KMS-11 (cell line): ENCODE measurements at regions not wholly inside any gene's neighbourhood (a gene's known extent, or its start where the extent isn't known, plus 50 kb on each side); places are given as distances from the start of the nearest gene placed in this dataset.

ENCODE experiments used
- H2AFZ ChIP-seq: fragments of 200-600 bp; sonication (generic); 2 replicates; pipeline ENCODE4 v1.6.1; 2016; ENCODE audit warnings: antibody characterized with exemption, mixed run types, low read depth
- H3K27ac ChIP-seq: fragments of 200-600 bp; sonication (generic); 2 replicates; pipeline ENCODE4 v1.6.1; 2016; ENCODE audit warnings: mild to moderate bottlenecking, mixed run types
- H3K27me3 ChIP-seq: fragments of 200-600 bp; sonication (generic); 2 replicates; pipeline ENCODE4 v1.6.1; 2017; ENCODE audit warnings: mild to moderate bottlenecking, low read depth, mixed run types, moderate library complexity; ENCODE audit not compliant: insufficient read depth
- H3K36me3 ChIP-seq: fragments of 200-600 bp; sonication (generic); 2 replicates; pipeline ENCODE4 v1.6.1; 2017; ENCODE audit warnings: mild to moderate bottlenecking, mixed run types; ENCODE audit not compliant: insufficient read depth
- H3K4me1 ChIP-seq: fragments of 200-600 bp; sonication (generic); 2 replicates; pipeline ENCODE4 v1.6.1; 2016; ENCODE audit warnings: mild to moderate bottlenecking, low read depth, mixed run types; ENCODE audit not compliant: poor library complexity, severe bottlenecking
- H3K4me2 ChIP-seq: fragments of 200-600 bp; sonication (generic); 2 replicates; pipeline ENCODE4 v1.7.0; 2016; ENCODE audit warnings: mild to moderate bottlenecking, mixed run types
- H3K4me3 ChIP-seq: fragments of 200-600 bp; sonication (generic); IDR thresholded peaks from 2 replicates; pipeline ENCODE4 v1.6.1; 2017; ENCODE audit warnings: low read depth, low read length, mixed read lengths; ENCODE audit not compliant: insufficient read depth
- H3K79me2 ChIP-seq: fragments of 200-600 bp; sonication (generic); 2 replicates; pipeline ENCODE4 v1.6.1; 2016; ENCODE audit warnings: low read depth, mixed run types; ENCODE audit not compliant: insufficient read depth
- H3K9ac ChIP-seq: fragments of 200-600 bp; sonication (generic); 2 replicates; pipeline ENCODE4 v1.6.1; 2016; ENCODE audit warnings: mild to moderate bottlenecking, mixed run types
- H4K20me1 ChIP-seq: fragments of 200-600 bp; sonication (generic); 2 replicates; pipeline ENCODE4 v1.6.1; 2016; ENCODE audit warnings: mild to moderate bottlenecking, mixed run types; ENCODE audit not compliant: insufficient read depth
- CTCF ChIP-seq: fragments of 200-600 bp; sonication (generic); conservative IDR thresholded peaks from 2 replicates; pipeline ENCODE4 v1.6.1; 2017; ENCODE audit warnings: low read depth, mild to moderate bottlenecking, antibody characterized with exemption, low read length, moderate library complexity, mixed read lengths

GRCh38 chr1:115412286-115412685, 74.2 kb upstream of the NGF start:
- Histone ChIP-seq H3K4me1 (no peaks in the 10 kb centered on the region), H3K36me3 (no peaks in the 10 kb centered on the region), H3K79me2 (no peaks in the 10 kb centered on the region), H3K27ac (no peak overlapping the region), H3K4me3 (no peak overlapping the region), H3K9ac (no peak overlapping the region), H3K4me2 (no peak overlapping the region), H3K27me3 (no peaks in the 10 kb centered on the region), H4K20me1 (no peaks in the 10 kb centered on the region), H2AFZ (no peak overlapping the region)
- no peak for TF ChIP-seq CTCF

- no peak overlapping the region for H3K9ac ChIP-seq
- no peak overlapping the region for H3K27ac ChIP-seq
- no peak overlapping the region for H2AFZ ChIP-seq
- no peak overlapping the region for H3K4me2 ChIP-seq
- no peaks in the 10 kb centered on the region for H3K79me2 ChIP-seq
- H3K4me3 ChIP-seq = no peak overlapping the region
- no peaks in the 10 kb centered on the region for H3K27me3 ChIP-seq
- H3K36me3 ChIP-seq = no peaks in the 10 kb centered on the region
- H3K4me1 ChIP-seq = no peaks in the 10 kb centered on the region
- TF ChIP-seq CTCF = no peak
- H4K20me1 ChIP-seq = no peaks in the 10 kb centered on the region
These were observed 73.5 kb upstream of the NGF start for GRCh38 chr1:115411371-115412063.

GRCh38 chr1:115409094-115410015, 71.3 kb upstream of the NGF start:
- Histone ChIP-seq H3K4me2 (no peak overlapping the region), H3K9ac (no peak overlapping the region), H4K20me1 (no peaks in the 10 kb centered on the region), H3K27ac (no peak overlapping the region), H3K27me3 (no peaks in the 10 kb centered on the region), H2AFZ (no peak overlapping the region), H3K36me3 (no peaks in the 10 kb centered on the region), H3K4me3 (no peak overlapping the region), H3K79me2 (no peaks in the 10 kb centered on the region), H3K4me1 (no peaks in the 10 kb centered on the region)
- no peak for TF ChIP-seq CTCF

- Histone ChIP-seq H3K4me2 (no peak overlapping the region), H2AFZ (no peak overlapping the region), H3K4me1 (no peaks in the 10 kb centered on the region), H3K27ac (no peak overlapping the region), H3K27me3 (no peaks in the 10 kb centered on the region), H3K9ac (no peak overlapping the region), H3K79me2 (no peaks in the 10 kb centered on the region), H3K36me3 (no peaks in the 10 kb centered on the region), H3K4me3 (no peak overlapping the region), H4K20me1 (no peaks in the 10 kb centered on the region)
- TF ChIP-seq CTCF = no peak
These were observed 70.5 kb upstream of the NGF start for GRCh38 chr1:115408533-115408932.
